Endothelial cell (in vitro differentiated cells): ENCODE measurements at regions not wholly inside any gene's neighbourhood (a gene's known extent, or its start where the extent isn't known, plus 50 kb on each side); places are given as distances from the start of the nearest gene placed in this dataset.

ENCODE experiments used
- DNase-seq: peaks from one replicate; pipeline ENCODE4 v3.0.0; 2021; ENCODE audit warnings: low spot score
- H3K27ac Mint-ChIP-seq: one replicate; pipeline ENCODE4 v1.8.0; 2021; ENCODE audit warnings: mixed read lengths, inconsistent platforms; ENCODE audit not compliant: unreplicated experiment
- H3K27me3 Mint-ChIP-seq: one replicate; pipeline ENCODE4 v1.8.0; 2021; ENCODE audit warnings: mild to moderate bottlenecking, moderate library complexity, mixed read lengths, inconsistent platforms; ENCODE audit not compliant: unreplicated experiment
- H3K36me3 Mint-ChIP-seq: one replicate; pipeline ENCODE4 v1.8.0; 2021; ENCODE audit warnings: mild to moderate bottlenecking, low read depth, mixed read lengths, inconsistent platforms; ENCODE audit not compliant: unreplicated experiment
- H3K4me1 Mint-ChIP-seq: one replicate; pipeline ENCODE4 v1.8.0; 2021; ENCODE audit warnings: mild to moderate bottlenecking, mixed read lengths, inconsistent platforms; ENCODE audit not compliant: unreplicated experiment
- H3K4me3 Mint-ChIP-seq: one replicate; pipeline ENCODE4 v1.8.0; 2021; ENCODE audit warnings: mild to moderate bottlenecking, mixed read lengths, inconsistent platforms; ENCODE audit not compliant: unreplicated experiment
- H3K9me3 Mint-ChIP-seq: one replicate; pipeline ENCODE4 v1.8.0; 2021; ENCODE audit warnings: mixed read lengths, inconsistent platforms; ENCODE audit not compliant: unreplicated experiment
- CTCF ChIP-seq: fragments of 200-600 bp; sonication (generic); IDR thresholded peaks from one replicate; pipeline ENCODE4 v1.5.0; 2021; ENCODE audit warnings: antibody characterized with exemption; ENCODE audit not compliant: unreplicated experiment

GRCh38 chrX:42149281-42149680, 225.9 kb upstream of the CASK start:
- peaks cover 3% of the 10 kb centered on the region for H3K27me3 Mint-ChIP-seq
- no peak for DNase-seq
- no peaks in the 10 kb centered on the region for H3K4me1 Mint-ChIP-seq
- no peak overlapping the region for H3K4me3 Mint-ChIP-seq
- TF ChIP-seq CTCF: no peak
- H3K27ac Mint-ChIP-seq: no peak overlapping the region
- H3K9me3 Mint-ChIP-seq: no peaks in the 10 kb centered on the region
- H3K36me3 Mint-ChIP-seq: no peaks in the 10 kb centered on the region

- no peaks in the 10 kb centered on the region for H3K9me3 Mint-ChIP-seq
- no peak overlapping the region for H3K27ac Mint-ChIP-seq
- no peak overlapping the region for H3K4me3 Mint-ChIP-seq
- no peak for TF ChIP-seq CTCF
- no peaks in the 10 kb centered on the region for H3K4me1 Mint-ChIP-seq
- no peaks in the 10 kb centered on the region for H3K36me3 Mint-ChIP-seq
- H3K27me3 Mint-ChIP-seq: no peaks in the 10 kb centered on the region
- DNase-seq: no peak
Observed at GRCh38 chrX:42143866-42144592, 220.7 kb upstream of the CASK start.

GRCh38 chrX:42140320-42140719, 217.0 kb upstream of the CASK start:
- Mint-ChIP-seq H3K27me3 (no peaks in the 10 kb centered on the region), H3K4me1 (no peaks in the 10 kb centered on the region), H3K9me3 (no peaks in the 10 kb centered on the region), H3K27ac (no peak overlapping the region), H3K36me3 (no peaks in the 10 kb centered on the region), H3K4me3 (no peak overlapping the region)
- no peak for TF ChIP-seq CTCF
- no peak for DNase-seq

- Mint-ChIP-seq H3K27ac (no peak overlapping the region), H3K36me3 (no peaks in the 10 kb centered on the region), H3K4me3 (no peak overlapping the region), H3K4me1 (no peaks in the 10 kb centered on the region), H3K9me3 (no peaks in the 10 kb centered on the region), H3K27me3 (no peaks in the 10 kb centered on the region)
- TF ChIP-seq CTCF: no peak
- no peak for DNase-seq
Observed at GRCh38 chrX:42135583-42136228, 212.4 kb upstream of the CASK start.

GRCh38 chrX:42131856-42132255, 208.5 kb upstream of the CASK start:
- no peak for TF ChIP-seq CTCF

More at GRCh38 chrX:42131856-42132255, 208.5 kb upstream of the CASK start:
- Mint-ChIP-seq H3K27ac (no peak overlapping the region), H3K9me3 (no peaks in the 10 kb centered on the region), H3K27me3 (peaks cover 2% of the 10 kb centered on the region), H3K4me3 (no peak overlapping the region), H3K36me3 (no peaks in the 10 kb centered on the region), H3K4me1 (no peaks in the 10 kb centered on the region)
- no peak for DNase-seq
